ENCODE measurements at regions not wholly inside any gene's neighbourhood (a gene's known extent, or its start where the extent isn't known, plus 50 kb on each side); places are given as distances from the start of the nearest gene placed in this dataset.

DNA sequence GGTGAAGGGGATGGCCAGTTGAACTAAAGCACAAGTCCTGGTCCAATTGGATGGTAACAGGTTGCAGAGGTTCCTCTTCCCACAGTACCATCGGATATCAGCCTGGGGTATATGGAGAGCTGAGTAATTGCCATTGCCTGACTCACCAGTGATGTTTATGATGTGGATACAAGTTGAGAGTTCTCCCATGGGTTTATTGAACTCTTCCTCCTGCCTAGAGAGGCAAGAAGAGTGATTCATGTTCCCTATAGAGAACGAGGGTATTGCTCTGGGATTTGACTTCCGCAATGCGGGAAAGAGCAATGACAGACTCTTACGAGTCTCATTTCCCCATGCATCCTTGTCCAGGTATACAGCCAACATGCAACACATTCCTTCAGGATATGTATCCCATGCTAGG is 111.3 kb upstream of the PCDH9 start:
- Histone ChIP-seq H3K4me3 (ENCODE audit: low read depth, low read length) (no peak overlapping the region), H3K27me3 (replicated peaks; ENCODE audit: control insufficient read depth, insufficient read depth, low read length) (no peaks in the 10 kb centered on the region), H3K4me1 (peaks cover 11% of the 10 kb centered on the region), H3K9me3 (no peaks in the 10 kb centered on the region), H3K36me3 (ENCODE audit: control insufficient read depth, insufficient read depth, low read length) (no peaks in the 10 kb centered on the region)
- ChIA-PET CTCF (no interaction called here), POLR2A (no interaction called here)
- Mint-ChIP-seq H3K27ac (ENCODE audit: unreplicated experiment) (no peak overlapping the region), H3K27me3 (ENCODE audit: insufficient read depth, unreplicated experiment) (peaks cover 6% of the 10 kb centered on the region), H3K4me3 (ENCODE audit: unreplicated experiment) (no peak overlapping the region), H3K4me1 (ENCODE audit: low read depth, unreplicated experiment) (peaks cover 9% of the 10 kb centered on the region), H3K9me3 (ENCODE audit: unreplicated experiment) (no peaks in the 10 kb centered on the region), H3K36me3 (ENCODE audit: insufficient read depth, unreplicated experiment) (no peaks in the 10 kb centered on the region)
- intact Hi-C loops (cut with micrococcal nuclease; ENCODE audit: unreplicated experiment): no loop called here
- no TSS peak for BruUV-seq (replicated peaks)
- DNase-seq: no peak
- TF ChIP-seq, protein P1, sequence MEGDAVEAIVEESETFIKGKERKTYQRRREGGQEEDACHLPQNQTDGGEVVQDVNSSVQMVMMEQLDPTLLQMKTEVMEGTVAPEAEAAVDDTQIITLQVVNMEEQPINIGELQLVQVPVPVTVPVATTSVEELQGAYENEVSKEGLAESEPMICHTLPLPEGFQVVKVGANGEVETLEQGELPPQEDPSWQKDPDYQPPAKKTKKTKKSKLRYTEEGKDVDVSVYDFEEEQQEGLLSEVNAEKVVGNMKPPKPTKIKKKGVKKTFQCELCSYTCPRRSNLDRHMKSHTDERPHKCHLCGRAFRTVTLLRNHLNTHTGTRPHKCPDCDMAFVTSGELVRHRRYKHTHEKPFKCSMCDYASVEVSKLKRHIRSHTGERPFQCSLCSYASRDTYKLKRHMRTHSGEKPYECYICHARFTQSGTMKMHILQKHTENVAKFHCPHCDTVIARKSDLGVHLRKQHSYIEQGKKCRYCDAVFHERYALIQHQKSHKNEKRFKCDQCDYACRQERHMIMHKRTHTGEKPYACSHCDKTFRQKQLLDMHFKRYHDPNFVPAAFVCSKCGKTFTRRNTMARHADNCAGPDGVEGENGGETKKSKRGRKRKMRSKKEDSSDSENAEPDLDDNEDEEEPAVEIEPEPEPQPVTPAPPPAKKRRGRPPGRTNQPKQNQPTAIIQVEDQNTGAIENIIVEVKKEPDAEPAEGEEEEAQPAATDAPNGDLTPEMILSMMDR (IDR thresholded peaks at IDR 0.05; ENCODE audit: insufficient read depth in 1 of 2, low read depth in 1 of 2, low read length in 1 of 2, severe bottlenecking in 1 of 2, unreplicated experiment in 1 of 2): no peak

DNA sequence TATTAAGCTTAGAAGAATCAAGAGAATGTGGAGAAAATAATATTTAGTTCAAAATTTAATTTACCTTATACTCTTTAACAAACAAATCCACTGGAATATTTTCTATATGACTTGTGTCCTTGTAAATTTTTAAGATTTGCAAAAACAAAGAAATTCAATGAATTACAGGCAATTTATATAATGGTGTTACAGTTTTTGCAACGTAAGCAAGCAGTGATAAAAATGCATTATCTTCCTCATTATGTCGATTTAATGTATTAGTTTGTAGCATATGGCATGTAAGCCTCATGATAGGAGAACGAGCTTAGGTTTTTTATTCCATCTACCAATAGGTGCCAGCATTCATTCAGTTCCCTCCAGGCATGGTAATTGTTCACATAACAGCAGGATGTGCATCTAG is 100.0 kb upstream of the PCDH9 start:
- Mint-ChIP-seq H3K27ac (ENCODE audit: unreplicated experiment) (no peak overlapping the region), H3K4me1 (ENCODE audit: low read depth, unreplicated experiment) (no peaks in the 10 kb centered on the region), H3K4me3 (ENCODE audit: unreplicated experiment) (no peak overlapping the region), H3K27me3 (ENCODE audit: insufficient read depth, unreplicated experiment) (no peaks in the 10 kb centered on the region), H3K36me3 (ENCODE audit: insufficient read depth, unreplicated experiment) (no peaks in the 10 kb centered on the region), H3K9me3 (ENCODE audit: unreplicated experiment) (no peaks in the 10 kb centered on the region)
- H3K4me3 ChIP-seq (ENCODE audit: low read depth, low read length): no peak overlapping the region
- CTCF ChIA-PET: no interaction called here
- TF ChIP-seq, protein P1 (IDR thresholded peaks at IDR 0.05; ENCODE audit: insufficient read depth in 1 of 2, low read depth in 1 of 2, low read length in 1 of 2, severe bottlenecking in 1 of 2, unreplicated experiment in 1 of 2): no peak
- no peaks in the 10 kb centered on the region for H3K9me3 ChIP-seq
- H3K4me1 ChIP-seq: no peaks in the 10 kb centered on the region
- no TSS peak for BruUV-seq (replicated peaks)
- H3K36me3 ChIP-seq (ENCODE audit: control insufficient read depth, insufficient read depth, low read length): no peaks in the 10 kb centered on the region
- no peaks in the 10 kb centered on the region for H3K27me3 ChIP-seq (replicated peaks; ENCODE audit: control insufficient read depth, insufficient read depth, low read length)
- DNase-seq: no peak
- intact Hi-C loops (cut with micrococcal nuclease; ENCODE audit: unreplicated experiment): no loop called here
- POLR2A ChIA-PET: no interaction called here

DNA sequence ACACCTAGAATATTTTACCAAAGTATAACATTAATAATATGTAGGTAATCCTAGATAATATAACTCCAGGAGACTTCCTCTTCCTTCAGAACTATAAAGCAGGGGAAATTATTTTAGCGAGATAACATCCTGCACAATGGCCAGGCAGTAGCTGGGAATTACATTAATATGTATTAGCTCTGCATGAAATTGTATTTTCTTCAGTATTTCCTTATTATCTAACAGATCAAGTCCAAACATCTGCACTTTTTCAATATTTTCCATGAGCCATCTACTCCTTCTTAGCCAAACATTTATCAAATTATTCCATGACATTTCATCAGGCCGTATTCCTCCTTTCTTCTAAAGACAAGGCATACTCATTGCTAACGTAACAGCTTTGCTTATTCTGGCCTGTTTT is 98.8 kb upstream of the PCDH9 start:
- CTCF ChIA-PET: no interaction called here
- Mint-ChIP-seq H3K9me3 (ENCODE audit: unreplicated experiment) (no peaks in the 10 kb centered on the region), H3K27me3 (ENCODE audit: insufficient read depth, unreplicated experiment) (no peaks in the 10 kb centered on the region), H3K4me3 (ENCODE audit: unreplicated experiment) (no peak overlapping the region), H3K36me3 (ENCODE audit: insufficient read depth, unreplicated experiment) (no peaks in the 10 kb centered on the region), H3K4me1 (ENCODE audit: low read depth, unreplicated experiment) (no peaks in the 10 kb centered on the region), H3K27ac (ENCODE audit: unreplicated experiment) (no peak overlapping the region)
- no peak for DNase-seq
- no peak overlapping the region for H3K4me3 ChIP-seq (ENCODE audit: low read depth, low read length)
- POLR2A ChIA-PET: no interaction called here
- no peaks in the 10 kb centered on the region for H3K36me3 ChIP-seq (ENCODE audit: control insufficient read depth, insufficient read depth, low read length)
- no TSS peak for BruUV-seq (replicated peaks)
- H3K27me3 ChIP-seq (replicated peaks; ENCODE audit: control insufficient read depth, insufficient read depth, low read length): no peaks in the 10 kb centered on the region
- no peaks in the 10 kb centered on the region for H3K4me1 ChIP-seq
- TF ChIP-seq, protein P1 (IDR thresholded peaks at IDR 0.05; ENCODE audit: insufficient read depth in 1 of 2, low read depth in 1 of 2, low read length in 1 of 2, severe bottlenecking in 1 of 2, unreplicated experiment in 1 of 2): no peak
- intact Hi-C loops (cut with micrococcal nuclease; ENCODE audit: unreplicated experiment): no loop called here
- no peaks in the 10 kb centered on the region for H3K9me3 ChIP-seq

All from Caco-2 (cell line).